Activated T-helper 2 cell treated with anti-CD3 and anti-CD28 coated beads, Interferon-gamma antibody, Interleukin-2, Interleukin-4, amounts not matched to agents 10 μg/mL and 5 μg/mL and 100 μg/mL, durations not matched to agents 14 hours and 24 hours and 36 hours (primary cell): ENCODE measurements at regions not wholly inside any gene's neighbourhood (a gene's known extent, or its start where the extent isn't known, plus 50 kb on each side); places are given as distances from the start of the nearest gene placed in this dataset.

Source experiments
- DNase-seq: peaks from one replicate; pipeline ENCODE4 v3.0.0; 2021; ENCODE audit warnings: low spot score
- H3K27ac Mint-ChIP-seq: one replicate; pipeline ENCODE4 v1.8.0; 2021; ENCODE audit warnings: mixed read lengths
- H3K27me3 Mint-ChIP-seq: one replicate; pipeline ENCODE4 v1.8.0; 2021; ENCODE audit warnings: low read depth, mixed read lengths
- H3K36me3 Mint-ChIP-seq: one replicate; pipeline ENCODE4 v1.8.0; 2021; ENCODE audit warnings: low read depth, mixed read lengths
- H3K4me1 Mint-ChIP-seq: one replicate; pipeline ENCODE4 v1.8.0; 2021; ENCODE audit warnings: low read depth, mixed read lengths
- H3K4me3 Mint-ChIP-seq: one replicate; pipeline ENCODE4 v1.8.0; 2021; ENCODE audit warnings: low read depth, mild to moderate bottlenecking, moderate library complexity, mixed read lengths
- H3K9me3 Mint-ChIP-seq: one replicate; pipeline ENCODE4 v1.8.0; 2021; ENCODE audit warnings: mixed read lengths
- intact Hi-C: fragments of 100-400 bp; cut with micrococcal nuclease; formaldehyde crosslinking; loops from one replicate; pipeline ENCODE4 v1.15.1; 2023

- no peaks in the 10 kb centered on the region for H3K36me3 Mint-ChIP-seq
Observed at GRCh38 chr1:227445746-227446145, 117.6 kb upstream of the ZNF678 start.

GRCh38 chr1:227445092-227445674 is 118.2 kb upstream of the ZNF678 start:
- Mint-ChIP-seq H3K27me3 (peaks cover 14% of the 10 kb centered on the region), H3K9me3 (no peaks in the 10 kb centered on the region), H3K4me1 (peaks cover 2% of the 10 kb centered on the region), H3K27ac (no peak overlapping the region), H3K36me3 (no peaks in the 10 kb centered on the region), H3K4me3 (no peak overlapping the region)
- intact Hi-C loops = no loop called here
- DNase-seq = no peak

More at GRCh38 chr1:227445746-227446145, 117.6 kb upstream of the ZNF678 start:
- peaks cover 8% of the 10 kb centered on the region for H3K27me3 Mint-ChIP-seq
- H3K4me1 Mint-ChIP-seq = peaks cover 2% of the 10 kb centered on the region
- intact Hi-C loops = no loop called here
- no peak overlapping the region for H3K4me3 Mint-ChIP-seq
- DNase-seq = no peak
- no peak overlapping the region for H3K27ac Mint-ChIP-seq
- H3K9me3 Mint-ChIP-seq = no peaks in the 10 kb centered on the region

- no peak for DNase-seq
- Mint-ChIP-seq H3K4me1 (no peaks in the 10 kb centered on the region), H3K36me3 (no peaks in the 10 kb centered on the region), H3K4me3 (no peak overlapping the region), H3K9me3 (no peaks in the 10 kb centered on the region), H3K27me3 (peaks cover 18% of the 10 kb centered on the region), H3K27ac (no peak overlapping the region)
- intact Hi-C loops = no loop called here
Observed at GRCh38 chr1:227440182-227440581, 121.9 kb upstream of the CDC42BPA start.

GRCh38 chr1:227437495-227438008 is 119.3 kb upstream of the CDC42BPA start:
- no peak overlapping the region for H3K4me3 Mint-ChIP-seq
- intact Hi-C loops = loop anchor here (2.0 to 10.0 kb wide), 3 partner anchors 41 to 200 kb away; partner anchors contain the start of gene CDC42BPA
- H3K27ac Mint-ChIP-seq = no peak overlapping the region
- peaks cover 17% of the 10 kb centered on the region for H3K27me3 Mint-ChIP-seq
- H3K4me1 Mint-ChIP-seq = peaks cover under 1% of the 10 kb centered on the region
- no peak for DNase-seq
- no peaks in the 10 kb centered on the region for H3K9me3 Mint-ChIP-seq
- no peaks in the 10 kb centered on the region for H3K36me3 Mint-ChIP-seq

GRCh38 chr1:227434808-227435444 is 116.6 kb upstream of the CDC42BPA start:
- Mint-ChIP-seq H3K4me1 (peaks cover 1% of the 10 kb centered on the region), H3K4me3 (no peak overlapping the region), H3K27me3 (peaks cover 4% of the 10 kb centered on the region), H3K9me3 (no peaks in the 10 kb centered on the region), H3K36me3 (no peaks in the 10 kb centered on the region), H3K27ac (no peak overlapping the region)
- intact Hi-C loops = loop anchor here (5.0 to 10.0 kb wide), 2 partner anchors 120 to 198 kb away; partner anchors contain the start of gene CDC42BPA
- no peak for DNase-seq

- Mint-ChIP-seq H3K36me3 (no peaks in the 10 kb centered on the region), H3K4me3 (no peak overlapping the region), H3K27me3 (peaks cover 2% of the 10 kb centered on the region), H3K9me3 (no peaks in the 10 kb centered on the region), H3K27ac (no peak overlapping the region), H3K4me1 (peaks cover 1% of the 10 kb centered on the region)
- no peak for DNase-seq
- intact Hi-C loops = loop anchor here (10.0 kb wide), 1 partner anchor 119 kb away; the partner anchor contains the start of gene CDC42BPA
Observed at GRCh38 chr1:227433663-227434341, 115.5 kb upstream of the CDC42BPA start.

- Mint-ChIP-seq H3K9me3 (no peaks in the 10 kb centered on the region), H3K27ac (no peak overlapping the region), H3K4me1 (peaks cover 1% of the 10 kb centered on the region), H3K36me3 (no peaks in the 10 kb centered on the region), H3K4me3 (no peak overlapping the region), H3K27me3 (peaks cover 2% of the 10 kb centered on the region)
- no peak for DNase-seq
- intact Hi-C loops = loop anchor here (10.0 kb wide), 1 partner anchor 118 kb away; the partner anchor contains the start of gene CDC42BPA
Observed at GRCh38 chr1:227432981-227433380, 114.7 kb upstream of the CDC42BPA start.

GRCh38 chr1:227432181-227432535 is 113.9 kb upstream of the CDC42BPA start:
- no peaks in the 10 kb centered on the region for H3K27me3 Mint-ChIP-seq
- H3K9me3 Mint-ChIP-seq = no peaks in the 10 kb centered on the region
- no peaks in the 10 kb centered on the region for H3K36me3 Mint-ChIP-seq

GRCh38 chr1:227429447-227430359 is 111.4 kb upstream of the CDC42BPA start:
- Mint-ChIP-seq H3K36me3 (no peaks in the 10 kb centered on the region), H3K4me1 (peaks cover 1% of the 10 kb centered on the region), H3K27me3 (no peaks in the 10 kb centered on the region), H3K9me3 (no peaks in the 10 kb centered on the region), H3K27ac (no peak overlapping the region), H3K4me3 (no peak overlapping the region)
- intact Hi-C loops = loop anchor here (10.0 kb wide), 1 partner anchor 115 kb away; the partner anchor contains the start of gene CDC42BPA
- DNase-seq = no peak

More at GRCh38 chr1:227432181-227432535, 113.9 kb upstream of the CDC42BPA start:
- H3K27ac Mint-ChIP-seq = no peak overlapping the region
- no peak overlapping the region for H3K4me3 Mint-ChIP-seq
- no peak for DNase-seq
- H3K4me1 Mint-ChIP-seq = peaks cover 1% of the 10 kb centered on the region
- intact Hi-C loops = loop anchor here (10.0 kb wide), 1 partner anchor 117 kb away; the partner anchor contains the start of gene CDC42BPA

GRCh38 chr1:227428803-227429202 is 110.5 kb upstream of the CDC42BPA start:
- H3K27me3 Mint-ChIP-seq = no peaks in the 10 kb centered on the region
- no peaks in the 10 kb centered on the region for H3K36me3 Mint-ChIP-seq
- DNase-seq = no peak

GRCh38 chr1:227427411-227427810 is 109.1 kb upstream of the CDC42BPA start:
- Mint-ChIP-seq H3K4me3 (no peak overlapping the region), H3K27ac (no peak overlapping the region), H3K27me3 (no peaks in the 10 kb centered on the region), H3K36me3 (no peaks in the 10 kb centered on the region), H3K4me1 (peaks cover 2% of the 10 kb centered on the region), H3K9me3 (no peaks in the 10 kb centered on the region)
- intact Hi-C loops = no loop called here
- no peak for DNase-seq

More at GRCh38 chr1:227428803-227429202, 110.5 kb upstream of the CDC42BPA start:
- Mint-ChIP-seq H3K4me1 (peaks cover 4% of the 10 kb centered on the region), H3K9me3 (no peaks in the 10 kb centered on the region), H3K27ac (no peak overlapping the region), H3K4me3 (no peak overlapping the region)
- intact Hi-C loops = no loop called here

GRCh38 chr1:227424953-227425352 is 106.7 kb upstream of the CDC42BPA start:
- H3K4me3 Mint-ChIP-seq = no peak overlapping the region
- intact Hi-C loops = no loop called here
- no peak overlapping the region for H3K27ac Mint-ChIP-seq
- DNase-seq = no peak
- H3K27me3 Mint-ChIP-seq = no peaks in the 10 kb centered on the region
- H3K4me1 Mint-ChIP-seq = peaks cover 2% of the 10 kb centered on the region
- no peaks in the 10 kb centered on the region for H3K36me3 Mint-ChIP-seq
- H3K9me3 Mint-ChIP-seq = no peaks in the 10 kb centered on the region
